CD4-positive, CD25-positive, alpha-beta regulatory T cell (primary cell): ENCODE measurements at regions not wholly inside any gene's neighbourhood (a gene's known extent, or its start where the extent isn't known, plus 50 kb on each side); places are given as distances from the start of the nearest gene placed in this dataset.

Source experiments
- ATAC-seq, 2 donors: fragments of 150-1000 bp; cut with Tn5 transposase; one replicate each; pipeline ENCODE4 v1.10.0; 2021; ENCODE audit warnings: low read depth in 2 of 2, moderate number of reproducible peaks in 2 of 2, moderate library complexity in 1 of 2
- DNase-seq, 3 donors: peaks; one replicate each; pipeline versions ENCODE4 v3.0.0 to v3.0.0-alpha.2; 2012 to 2022; ENCODE audit warnings: mixed read lengths in 1 of 3
- H3K27ac ChIP-seq: one replicate; pipeline ENCODE4 v1.7.0; 2013; ENCODE audit warnings: mild to moderate bottlenecking, low read length; ENCODE audit not compliant: insufficient read depth, poor library complexity, severe bottlenecking
- H3K27me3 ChIP-seq: one replicate; pipeline ENCODE4 v1.7.0; 2013; ENCODE audit warnings: low read length; ENCODE audit not compliant: control insufficient read depth, insufficient read depth
- H3K36me3 ChIP-seq: one replicate; pipeline ENCODE4 v1.7.0; 2013; ENCODE audit warnings: mild to moderate bottlenecking, low read length, moderate library complexity; ENCODE audit not compliant: control insufficient read depth, insufficient read depth
- H3K4me1 ChIP-seq: 2 replicates; pipeline ENCODE4 v1.7.0; 2013; ENCODE audit warnings: mild to moderate bottlenecking, low read length; ENCODE audit not compliant: insufficient read depth, control insufficient read depth, poor library complexity, severe bottlenecking
- H3K4me3 ChIP-seq: one replicate; pipeline ENCODE4 v1.7.0; 2013; ENCODE audit warnings: low read depth, mild to moderate bottlenecking, low read length, moderate library complexity
- H3K9me3 ChIP-seq, 2 experiments: 1 replicate in 1 of 2; 2 replicates in 1 of 2; pipeline ENCODE4 v1.7.0; 2013; ENCODE audit warnings: low read length in 2 of 2, mild to moderate bottlenecking in 1 of 2, moderate library complexity in 1 of 2; ENCODE audit not compliant: control insufficient read depth in 2 of 2
- H3K27ac Mint-ChIP-seq, 3 donors: one replicate each; pipeline ENCODE4 v1.8.0; 2020 to 2022; ENCODE audit warnings: mild to moderate bottlenecking in 3 of 3, mixed read lengths in 3 of 3, moderate library complexity in 2 of 3
- H3K27me3 Mint-ChIP-seq: one replicate; pipeline ENCODE4 v1.8.0; 2022; ENCODE audit warnings: mild to moderate bottlenecking, mixed read lengths
- H3K36me3 Mint-ChIP-seq: one replicate; pipeline ENCODE4 v1.8.0; 2020; ENCODE audit warnings: mixed read lengths
- H3K4me1 Mint-ChIP-seq, 4 donors: one replicate each; pipeline ENCODE4 v1.8.0; 2020 to 2022; ENCODE audit warnings: mixed read lengths in 4 of 4, mild to moderate bottlenecking in 1 of 4
- H3K4me3 Mint-ChIP-seq, 4 donors: one replicate each; pipeline ENCODE4 v1.8.0; 2020 to 2022; ENCODE audit warnings: mild to moderate bottlenecking in 4 of 4, mixed read lengths in 4 of 4, moderate library complexity in 3 of 4
- H3K9me3 Mint-ChIP-seq, 7 donors: one replicate each; pipeline ENCODE4 v1.8.0; 2020 to 2022; ENCODE audit warnings: mixed read lengths in 7 of 7, mild to moderate bottlenecking in 3 of 7, moderate library complexity in 2 of 7

- Mint-ChIP-seq H3K4me3 (no peak overlapping the region), H3K9me3 (peaks cover 3 to 25% (median 7%) of the 10 kb centered on the region in 7 donors), H3K36me3 (no peaks in the 10 kb centered on the region), H3K27me3 (no peaks in the 10 kb centered on the region), H3K4me1 (no peaks in the 10 kb centered on the region), H3K27ac (no peak overlapping the region)
- Histone ChIP-seq H3K9me3 (peaks cover 0 to 1% of the 10 kb centered on the region in 2 experiments), H3K4me3 (no peak overlapping the region), H3K36me3 (no peaks in the 10 kb centered on the region), H3K27me3 (no peaks in the 10 kb centered on the region), H3K4me1 (no peaks in the 10 kb centered on the region), H3K27ac (no peak overlapping the region)
- ATAC-seq = no peak
- no peak for DNase-seq
Observed at GRCh38 chr5:30693326-30693725, 500.2 kb upstream of the CDH6 start.

- Histone ChIP-seq H3K36me3 (no peaks in the 10 kb centered on the region), H3K4me3 (no peak overlapping the region), H3K27me3 (no peaks in the 10 kb centered on the region), H3K27ac (no peak overlapping the region), H3K4me1 (no peaks in the 10 kb centered on the region), H3K9me3 (peaks cover 0 to 1% of the 10 kb centered on the region in 2 experiments)
- DNase-seq (no peak), ATAC-seq (no peak)
- Mint-ChIP-seq H3K9me3 (peaks cover 0 to 14% (median 6%) of the 10 kb centered on the region in 7 donors), H3K4me3 (no peak overlapping the region), H3K4me1 (no peaks in the 10 kb centered on the region), H3K27me3 (no peaks in the 10 kb centered on the region), H3K36me3 (no peaks in the 10 kb centered on the region), H3K27ac (no peak overlapping the region)
Observed at GRCh38 chr5:30690931-30691330, 502.6 kb upstream of the CDH6 start.

GRCh38 chr5:30687461-30687860 lies 506.0 kb upstream of the CDH6 start:
- ATAC-seq (no peak), DNase-seq (no peak)
- Histone ChIP-seq H3K9me3 (no peaks in the 10 kb centered on the region), H3K4me1 (no peaks in the 10 kb centered on the region), H3K36me3 (no peaks in the 10 kb centered on the region), H3K27ac (no peak overlapping the region), H3K4me3 (no peak overlapping the region), H3K27me3 (no peaks in the 10 kb centered on the region)
- H3K27me3 Mint-ChIP-seq = no peaks in the 10 kb centered on the region
- H3K27ac Mint-ChIP-seq = no peak overlapping the region
- no peaks in the 10 kb centered on the region for H3K4me1 Mint-ChIP-seq
- H3K36me3 Mint-ChIP-seq = no peaks in the 10 kb centered on the region
- peaks cover 2 to 18% (median 9%) of the 10 kb centered on the region in 7 donors for H3K9me3 Mint-ChIP-seq
- H3K4me3 Mint-ChIP-seq = no peak overlapping the region

- H3K27ac Mint-ChIP-seq = no peak overlapping the region
- H3K36me3 ChIP-seq = no peaks in the 10 kb centered on the region
- H3K27ac ChIP-seq = no peak overlapping the region
- peaks cover 2 to 26% (median 9%) of the 10 kb centered on the region in 7 donors for H3K9me3 Mint-ChIP-seq
- H3K4me3 Mint-ChIP-seq = no peak overlapping the region
- H3K4me3 ChIP-seq = no peak overlapping the region
- no peaks in the 10 kb centered on the region for H3K4me1 ChIP-seq
- DNase-seq (no peak), ATAC-seq (no peak)
- no peaks in the 10 kb centered on the region for H3K9me3 ChIP-seq
- H3K27me3 Mint-ChIP-seq = no peaks in the 10 kb centered on the region
- H3K4me1 Mint-ChIP-seq = no peaks in the 10 kb centered on the region
- H3K27me3 ChIP-seq = no peaks in the 10 kb centered on the region
- no peaks in the 10 kb centered on the region for H3K36me3 Mint-ChIP-seq
Observed at GRCh38 chr5:30686530-30686929, 507.0 kb upstream of the CDH6 start.

- Mint-ChIP-seq H3K4me1 (no peaks in the 10 kb centered on the region), H3K27me3 (no peaks in the 10 kb centered on the region), H3K9me3 (peaks cover 3 to 22% (median 11%) of the 10 kb centered on the region in 7 donors), H3K36me3 (no peaks in the 10 kb centered on the region), H3K4me3 (no peak overlapping the region), H3K27ac (no peak overlapping the region)
- no peaks in the 10 kb centered on the region for H3K36me3 ChIP-seq
- H3K4me3 ChIP-seq = no peak overlapping the region
- H3K27ac ChIP-seq = no peak overlapping the region
- DNase-seq = no peak
- no peaks in the 10 kb centered on the region for H3K4me1 ChIP-seq
- H3K9me3 ChIP-seq = peaks cover 0 to 9% of the 10 kb centered on the region in 2 experiments
- ATAC-seq = no peak
- no peaks in the 10 kb centered on the region for H3K27me3 ChIP-seq
Observed at GRCh38 chr5:30676223-30676840, 517.2 kb upstream of the CDH6 start.

GRCh38 chr5:30667293-30667692 lies 526.2 kb upstream of the CDH6 start:
- H3K4me1 Mint-ChIP-seq = no peaks in the 10 kb centered on the region
- no peak for ATAC-seq
- H3K27ac ChIP-seq = no peak overlapping the region
- H3K9me3 Mint-ChIP-seq = peaks cover 5 to 33% (median 11%) of the 10 kb centered on the region in 7 donors
- no peaks in the 10 kb centered on the region for H3K36me3 Mint-ChIP-seq
- H3K4me1 ChIP-seq = no peaks in the 10 kb centered on the region
- H3K27me3 ChIP-seq = no peaks in the 10 kb centered on the region
- no peaks in the 10 kb centered on the region for H3K27me3 Mint-ChIP-seq
- H3K27ac Mint-ChIP-seq = no peak overlapping the region
- H3K4me3 Mint-ChIP-seq = no peak overlapping the region
- no peak overlapping the region for H3K4me3 ChIP-seq
- H3K36me3 ChIP-seq = no peaks in the 10 kb centered on the region
- H3K9me3 ChIP-seq = no peaks in the 10 kb centered on the region
- no peak for DNase-seq

GRCh38 chr5:30663536-30663935 lies 530.0 kb upstream of the CDH6 start:
- Mint-ChIP-seq H3K4me1 (no peaks in the 10 kb centered on the region), H3K27me3 (no peaks in the 10 kb centered on the region), H3K4me3 (no peak overlapping the region), H3K36me3 (no peaks in the 10 kb centered on the region), H3K27ac (no peak overlapping the region), H3K9me3 (peaks cover 0 to 29% (median 6%) of the 10 kb centered on the region in 7 donors)
- H3K27ac ChIP-seq = no peak overlapping the region
- no peaks in the 10 kb centered on the region for H3K4me1 ChIP-seq
- ATAC-seq (no peak), DNase-seq (no peak)
- H3K9me3 ChIP-seq = no peaks in the 10 kb centered on the region
- H3K27me3 ChIP-seq = no peaks in the 10 kb centered on the region
- no peaks in the 10 kb centered on the region for H3K36me3 ChIP-seq
- no peak overlapping the region for H3K4me3 ChIP-seq

- Mint-ChIP-seq H3K4me1 (no peaks in the 10 kb centered on the region), H3K27ac (no peak overlapping the region), H3K9me3 (peaks cover 0 to 31% (median 6%) of the 10 kb centered on the region in 7 donors), H3K27me3 (no peaks in the 10 kb centered on the region), H3K36me3 (no peaks in the 10 kb centered on the region), H3K4me3 (no peak overlapping the region)
- Histone ChIP-seq H3K9me3 (no peaks in the 10 kb centered on the region), H3K36me3 (no peaks in the 10 kb centered on the region), H3K4me3 (no peak overlapping the region), H3K27ac (no peak overlapping the region), H3K4me1 (no peaks in the 10 kb centered on the region), H3K27me3 (no peaks in the 10 kb centered on the region)
- ATAC-seq = no peak
- no peak for DNase-seq
Observed at GRCh38 chr5:30662373-30662772, 531.1 kb upstream of the CDH6 start.
